GM23338 (cell line): ENCODE measurements at regions not wholly inside any gene's neighbourhood (a gene's known extent, or its start where the extent isn't known, plus 50 kb on each side); places are given as distances from the start of the nearest gene placed in this dataset.

ENCODE experiments used
- ATAC-seq: fragments of 200-7000 bp; cut with Tn5 transposase; 3 replicates; pipeline ENCODE4 v1.9.1; 2020
- DNase-seq: peaks from one replicate; pipeline ENCODE4 v3.0.0-alpha.2; 2015; ENCODE audit warnings: low spot score
- H2AFZ ChIP-seq: fragments of 200-600 bp; sonication (generic); 2 replicates; pipeline ENCODE4 v1.8.0; 2016; ENCODE audit warnings: antibody characterized with exemption, mild to moderate bottlenecking, moderate library complexity
- H3F3A ChIP-seq: fragments of 200-600 bp; sonication (generic); replicated peaks from 2 replicates; pipeline ENCODE4 v1.8.0; 2017; ENCODE audit warnings: antibody characterized with exemption, mixed run types, low read depth
- H3K27ac ChIP-seq: fragments of 200-600 bp; sonication (generic); 2 replicates; pipeline ENCODE4 v1.6.1; 2016; ENCODE audit warnings: low read depth
- H3K27me3 ChIP-seq: fragments of 200-600 bp; sonication (generic); 2 replicates; pipeline ENCODE4 v1.8.0; 2016; ENCODE audit warnings: mild to moderate bottlenecking, mixed run types, moderate library complexity; ENCODE audit not compliant: insufficient read depth
- H3K36me3 ChIP-seq: fragments of 200-600 bp; sonication (generic); 2 replicates; pipeline ENCODE4 v1.8.0; 2016; ENCODE audit warnings: mild to moderate bottlenecking; ENCODE audit not compliant: insufficient read depth
- H3K4me1 ChIP-seq: fragments of 200-600 bp; sonication (generic); 2 replicates; pipeline ENCODE4 v1.8.0; 2016; ENCODE audit warnings: mild to moderate bottlenecking, moderate library complexity; ENCODE audit not compliant: insufficient read depth
- H3K4me2 ChIP-seq: fragments of 200-600 bp; sonication (generic); 2 replicates; pipeline ENCODE4 v1.7.1; 2017; ENCODE audit warnings: mixed run types
- H3K4me3 ChIP-seq: fragments of 200-600 bp; sonication (generic); 2 replicates; pipeline ENCODE4 v1.6.1; 2016; ENCODE audit warnings: mixed run types
- H3K79me2 ChIP-seq: fragments of 200-600 bp; sonication (generic); replicated peaks from 2 replicates; pipeline ENCODE4 v1.8.0; 2017; ENCODE audit warnings: mild to moderate bottlenecking; ENCODE audit not compliant: insufficient read depth
- H3K9me2 ChIP-seq: fragments of 200-600 bp; sonication (generic); 2 replicates; pipeline ENCODE4 v1.8.0; 2017; ENCODE audit not compliant: insufficient read depth
- H4K20me1 ChIP-seq: fragments of 200-600 bp; sonication (generic); replicated peaks from 2 replicates; pipeline ENCODE4 v1.8.0; 2017; ENCODE audit warnings: mild to moderate bottlenecking; ENCODE audit not compliant: insufficient read depth
- H3K27ac Mint-ChIP-seq: 2 replicates; pipeline ENCODE4 v1.8.0; 2020; ENCODE audit warnings: inconsistent platforms, mild to moderate bottlenecking, moderate library complexity, mixed read lengths
- H3K27me3 Mint-ChIP-seq: 3 replicates; pipeline ENCODE4 v1.8.0; 2022; ENCODE audit warnings: low read depth, mild to moderate bottlenecking, moderate library complexity, mixed read lengths, inconsistent platforms; ENCODE audit not compliant: insufficient read depth, poor library complexity
- H3K36me3 Mint-ChIP-seq: 3 replicates; pipeline ENCODE4 v1.8.0; 2021; ENCODE audit warnings: low read depth, mild to moderate bottlenecking, inconsistent platforms, moderate library complexity, mixed read lengths
- H3K4me1 Mint-ChIP-seq: 3 replicates; pipeline ENCODE4 v1.8.0; 2020; ENCODE audit warnings: mild to moderate bottlenecking, inconsistent platforms, mixed read lengths
- H3K4me3 Mint-ChIP-seq: 3 replicates; pipeline ENCODE4 v1.8.0; 2021; ENCODE audit warnings: moderate library complexity, mild to moderate bottlenecking, inconsistent platforms, mixed read lengths
- H3K9me3 Mint-ChIP-seq: 3 replicates; pipeline ENCODE4 v1.8.0; 2020; ENCODE audit warnings: moderate library complexity, mild to moderate bottlenecking, inconsistent platforms, mixed read lengths
- CREB1 ChIP-seq: fragments of 250-450 bp; sonication (Bioruptor Pico); IDR thresholded peaks from 2 replicates; pipeline ENCODE4 v1.5.0; 2020; ENCODE audit warnings: low read depth, mild to moderate bottlenecking, moderate library complexity
- CTCF ChIP-seq, 2 experiments: fragments of 200-600 bp in 1 of 2; sonication (generic) in 1 of 2; conservative IDR thresholded peaks; 2 replicates each; pipeline versions ENCODE4 v1.5.1 to v1.6.1; 2016 to 2017; ENCODE audit warnings: antibody characterized with exemption in 2 of 2, low read depth in 2 of 2, mild to moderate bottlenecking in 2 of 2, moderate library complexity in 1 of 2
- ETS1 ChIP-seq: IDR thresholded peaks from 2 replicates; pipeline ENCODE4 v1.6.1; 2016; ENCODE audit warnings: antibody characterized with exemption
- EZH2 ChIP-seq: fragments of 200-600 bp; sonication (generic); IDR thresholded peaks from one replicate; pipeline ENCODE4 v1.8.0; 2017; ENCODE audit warnings: antibody characterized with exemption, mild to moderate bottlenecking, low read depth; ENCODE audit not compliant: unreplicated experiment
- EZH2phosphoT487 ChIP-seq: fragments of 200-600 bp; sonication (generic); IDR thresholded peaks from one replicate; pipeline ENCODE4 v1.8.1; 2018; ENCODE audit warnings: antibody characterized with exemption; ENCODE audit not compliant: unreplicated experiment
- JUNB ChIP-seq: IDR thresholded peaks from one replicate; pipeline ENCODE4 v1.6.1; 2016; ENCODE audit warnings: antibody characterized with exemption; ENCODE audit not compliant: unreplicated experiment
- NANOG ChIP-seq: IDR thresholded peaks from 2 replicates; pipeline ENCODE4 v1.6.1; 2016; ENCODE audit warnings: antibody characterized with exemption, borderline replicate concordance
- POLR2AphosphoS5 ChIP-seq: IDR thresholded peaks from 2 replicates; pipeline ENCODE4 v1.6.1; 2016; ENCODE audit warnings: antibody characterized with exemption, low read depth
- REST ChIP-seq: IDR thresholded peaks from one replicate; pipeline ENCODE4 v1.6.1; 2018; ENCODE audit warnings: antibody characterized with exemption; ENCODE audit not compliant: unreplicated experiment
- STAT1 ChIP-seq: IDR thresholded peaks from one replicate; pipeline ENCODE4 v1.6.1; 2016; ENCODE audit warnings: antibody characterized with exemption; ENCODE audit not compliant: unreplicated experiment
- ZNF114 ChIP-seq: fragments of 250-450 bp; sonication (Bioruptor Pico); IDR thresholded peaks from 2 replicates; pipeline ENCODE4 v1.5.0; 2020; ENCODE audit warnings: mild to moderate bottlenecking, moderate library complexity
- ZNF331 ChIP-seq: fragments of 250-450 bp; sonication (Bioruptor Pico); IDR thresholded peaks from 2 replicates; pipeline ENCODE4 v1.5.0; 2020; ENCODE audit warnings: low read depth, mild to moderate bottlenecking, moderate library complexity
- ZNF462 ChIP-seq: fragments of 250-450 bp; sonication (Bioruptor Pico); IDR thresholded peaks from 2 replicates; pipeline ENCODE4 v1.5.0; 2020; ENCODE audit warnings: mild to moderate bottlenecking, moderate library complexity

- TF ChIP-seq ZNF462 (CRISPR knock-in tag) = no peak
These were observed 270.6 kb downstream of the PCDH20 start (continued) for GRCh38 chr13:61144834-61145593.

- no peaks in the 10 kb centered on the region for H3K27me3 ChIP-seq
- Mint-ChIP-seq H3K27me3 (no peaks in the 10 kb centered on the region), H3K9me3 (peaks cover 34% of the 10 kb centered on the region), H3K4me3 (no peak overlapping the region), H3K36me3 (peaks cover 31% of the 10 kb centered on the region), H3K27ac (no peak overlapping the region), H3K4me1 (no peaks in the 10 kb centered on the region; the same call in 2 of the 3 replicates)
- no peak for ATAC-seq
- no peaks in the 10 kb centered on the region for H3K79me2 ChIP-seq
- no peaks in the 10 kb centered on the region for H3K4me1 ChIP-seq
- H3K4me2 ChIP-seq = no peak overlapping the region
- no peak for DNase-seq
- no peaks in the 10 kb centered on the region for H4K20me1 ChIP-seq
- no peak overlapping the region for H3K4me3 ChIP-seq
- no peak overlapping the region for H3K27ac ChIP-seq
- no peaks in the 10 kb centered on the region for H3K9me2 ChIP-seq
- no peaks in the 10 kb centered on the region for H3F3A ChIP-seq
- H2AFZ ChIP-seq = no peak overlapping the region
- H3K36me3 ChIP-seq = no peaks in the 10 kb centered on the region; the same call in 1 of the 2 replicates
- TF ChIP-seq EZH2phosphoT487 (no peak), ZNF331 (CRISPR knock-in tag) (no peak), CTCF (conservative IDR thresholded peaks at IDR 0.05; ENCODE audit: low read depth in 2 of 2) (no peak), ZNF114 (CRISPR knock-in tag) (no peak), STAT1 (no peak), REST (no peak), POLR2AphosphoS5 (no peak), CREB1 (CRISPR knock-in tag) (no peak), NANOG (no peak), ETS1 (no peak), EZH2 (no peak), JUNB (no peak)
These were observed 271.3 kb downstream of the PCDH20 start for GRCh38 chr13:61144301-61144700.
